GM23338 (cell line): ENCODE measurements at regions not wholly inside any gene's neighbourhood (a gene's known extent, or its start where the extent isn't known, plus 50 kb on each side); places are given as distances from the start of the nearest gene placed in this dataset.
"Not testable (repeated sequence)": the region's sequence is repeated elsewhere in the genome, so short reads cannot be mapped to it uniquely, and the experiment has no call there.

ENCODE experiments used
- ATAC-seq: fragments of 200-7000 bp; cut with Tn5 transposase; 3 replicates; pipeline ENCODE4 v1.9.1; 2020
- DNase-seq: peaks from one replicate; pipeline ENCODE4 v3.0.0-alpha.2; 2015; ENCODE audit warnings: low spot score
- H2AFZ ChIP-seq: fragments of 200-600 bp; sonication (generic); 2 replicates; pipeline ENCODE4 v1.8.0; 2016; ENCODE audit warnings: antibody characterized with exemption, mild to moderate bottlenecking, moderate library complexity
- H3F3A ChIP-seq: fragments of 200-600 bp; sonication (generic); replicated peaks from 2 replicates; pipeline ENCODE4 v1.8.0; 2017; ENCODE audit warnings: antibody characterized with exemption, mixed run types, low read depth
- H3K27ac ChIP-seq: fragments of 200-600 bp; sonication (generic); 2 replicates; pipeline ENCODE4 v1.6.1; 2016; ENCODE audit warnings: low read depth
- H3K27me3 ChIP-seq: fragments of 200-600 bp; sonication (generic); 2 replicates; pipeline ENCODE4 v1.8.0; 2016; ENCODE audit warnings: mild to moderate bottlenecking, mixed run types, moderate library complexity; ENCODE audit not compliant: insufficient read depth
- H3K36me3 ChIP-seq: fragments of 200-600 bp; sonication (generic); 2 replicates; pipeline ENCODE4 v1.8.0; 2016; ENCODE audit warnings: mild to moderate bottlenecking; ENCODE audit not compliant: insufficient read depth
- H3K4me1 ChIP-seq: fragments of 200-600 bp; sonication (generic); 2 replicates; pipeline ENCODE4 v1.8.0; 2016; ENCODE audit warnings: mild to moderate bottlenecking, moderate library complexity; ENCODE audit not compliant: insufficient read depth
- H3K4me2 ChIP-seq: fragments of 200-600 bp; sonication (generic); 2 replicates; pipeline ENCODE4 v1.7.1; 2017; ENCODE audit warnings: mixed run types
- H3K4me3 ChIP-seq: fragments of 200-600 bp; sonication (generic); 2 replicates; pipeline ENCODE4 v1.6.1; 2016; ENCODE audit warnings: mixed run types
- H3K79me2 ChIP-seq: fragments of 200-600 bp; sonication (generic); replicated peaks from 2 replicates; pipeline ENCODE4 v1.8.0; 2017; ENCODE audit warnings: mild to moderate bottlenecking; ENCODE audit not compliant: insufficient read depth
- H3K9me2 ChIP-seq: fragments of 200-600 bp; sonication (generic); 2 replicates; pipeline ENCODE4 v1.8.0; 2017; ENCODE audit not compliant: insufficient read depth
- H4K20me1 ChIP-seq: fragments of 200-600 bp; sonication (generic); replicated peaks from 2 replicates; pipeline ENCODE4 v1.8.0; 2017; ENCODE audit warnings: mild to moderate bottlenecking; ENCODE audit not compliant: insufficient read depth
- H3K27ac Mint-ChIP-seq: 2 replicates; pipeline ENCODE4 v1.8.0; 2020; ENCODE audit warnings: inconsistent platforms, mild to moderate bottlenecking, moderate library complexity, mixed read lengths
- H3K27me3 Mint-ChIP-seq: 3 replicates; pipeline ENCODE4 v1.8.0; 2022; ENCODE audit warnings: low read depth, mild to moderate bottlenecking, moderate library complexity, mixed read lengths, inconsistent platforms; ENCODE audit not compliant: insufficient read depth, poor library complexity
- H3K36me3 Mint-ChIP-seq: 3 replicates; pipeline ENCODE4 v1.8.0; 2021; ENCODE audit warnings: low read depth, mild to moderate bottlenecking, inconsistent platforms, moderate library complexity, mixed read lengths
- H3K4me1 Mint-ChIP-seq: 3 replicates; pipeline ENCODE4 v1.8.0; 2020; ENCODE audit warnings: mild to moderate bottlenecking, inconsistent platforms, mixed read lengths
- H3K4me3 Mint-ChIP-seq: 3 replicates; pipeline ENCODE4 v1.8.0; 2021; ENCODE audit warnings: moderate library complexity, mild to moderate bottlenecking, inconsistent platforms, mixed read lengths
- H3K9me3 Mint-ChIP-seq: 3 replicates; pipeline ENCODE4 v1.8.0; 2020; ENCODE audit warnings: moderate library complexity, mild to moderate bottlenecking, inconsistent platforms, mixed read lengths
- CREB1 ChIP-seq: fragments of 250-450 bp; sonication (Bioruptor Pico); IDR thresholded peaks from 2 replicates; pipeline ENCODE4 v1.5.0; 2020; ENCODE audit warnings: low read depth, mild to moderate bottlenecking, moderate library complexity
- CTCF ChIP-seq, 2 experiments: fragments of 200-600 bp in 1 of 2; sonication (generic) in 1 of 2; conservative IDR thresholded peaks; 2 replicates each; pipeline versions ENCODE4 v1.5.1 to v1.6.1; 2016 to 2017; ENCODE audit warnings: antibody characterized with exemption in 2 of 2, low read depth in 2 of 2, mild to moderate bottlenecking in 2 of 2, moderate library complexity in 1 of 2
- NANOG ChIP-seq: IDR thresholded peaks from 2 replicates; pipeline ENCODE4 v1.6.1; 2016; ENCODE audit warnings: antibody characterized with exemption, borderline replicate concordance
- REST ChIP-seq: IDR thresholded peaks from one replicate; pipeline ENCODE4 v1.6.1; 2018; ENCODE audit warnings: antibody characterized with exemption; ENCODE audit not compliant: unreplicated experiment
- ZNF114 ChIP-seq: fragments of 250-450 bp; sonication (Bioruptor Pico); IDR thresholded peaks from 2 replicates; pipeline ENCODE4 v1.5.0; 2020; ENCODE audit warnings: mild to moderate bottlenecking, moderate library complexity
- ZNF331 ChIP-seq: fragments of 250-450 bp; sonication (Bioruptor Pico); IDR thresholded peaks from 2 replicates; pipeline ENCODE4 v1.5.0; 2020; ENCODE audit warnings: low read depth, mild to moderate bottlenecking, moderate library complexity

GRCh38 chr6:40823917-40824891 is 214.8 kb downstream of the UNC5CL start:
- not testable (repeated sequence) for H4K20me1 ChIP-seq, H3K27me3 Mint-ChIP-seq, H3K4me1 Mint-ChIP-seq, H3K27ac Mint-ChIP-seq, H3K4me3 Mint-ChIP-seq, H3F3A ChIP-seq, H3K4me3 ChIP-seq, H3K27ac ChIP-seq, H2AFZ ChIP-seq, H3K9me2 ChIP-seq, H3K36me3 Mint-ChIP-seq, H3K9me3 Mint-ChIP-seq, H3K4me1 ChIP-seq, H3K79me2 ChIP-seq, H3K4me2 ChIP-seq, H3K36me3 ChIP-seq, H3K27me3 ChIP-seq
- ATAC-seq (peak; percentile 86), DNase-seq (peak; percentile 90)
- peak; percentile 71 to 79 for TF ChIP-seq CTCF (conservative IDR thresholded peaks at IDR 0.05; ENCODE audit: low read depth in 2 of 2)

- Histone ChIP-seq H4K20me1 (no peaks in the 10 kb centered on the region), H3K4me1 (no peaks in the 10 kb centered on the region), H3K4me2 (no peak overlapping the region), H3K9me2 (no peaks in the 10 kb centered on the region), H3K27ac (no peak overlapping the region), H3K4me3 (no peak overlapping the region), H3K79me2 (no peaks in the 10 kb centered on the region), H2AFZ (no peak overlapping the region), H3K36me3 (no peaks in the 10 kb centered on the region), H3K27me3 (no peaks in the 10 kb centered on the region), H3F3A (no peaks in the 10 kb centered on the region)
- H3K4me3 Mint-ChIP-seq = no peak overlapping the region
- H3K4me1 Mint-ChIP-seq = no peaks in the 10 kb centered on the region
- no peak for DNase-seq
- H3K9me3 Mint-ChIP-seq = no peaks in the 10 kb centered on the region
- no peak for TF ChIP-seq ZNF331 (CRISPR knock-in tag)
- TF ChIP-seq NANOG = no peak
- no peak for TF ChIP-seq CTCF (conservative IDR thresholded peaks at IDR 0.05; ENCODE audit: low read depth in 2 of 2)
- TF ChIP-seq ZNF114 (CRISPR knock-in tag) = no peak
- TF ChIP-seq CREB1 (CRISPR knock-in tag) = no peak
- no peak for TF ChIP-seq REST
- H3K36me3 Mint-ChIP-seq = no peaks in the 10 kb centered on the region
- no peak for ATAC-seq
- no peak overlapping the region for H3K27ac Mint-ChIP-seq
- H3K27me3 Mint-ChIP-seq = no peaks in the 10 kb centered on the region
Observed at GRCh38 chr6:40822619-40823018, 216.4 kb downstream of the UNC5CL start.
